ENCODE measurements at regions not wholly inside any gene's neighbourhood (a gene's known extent, or its start where the extent isn't known, plus 50 kb on each side); places are given as distances from the start of the nearest gene placed in this dataset.

DNA sequence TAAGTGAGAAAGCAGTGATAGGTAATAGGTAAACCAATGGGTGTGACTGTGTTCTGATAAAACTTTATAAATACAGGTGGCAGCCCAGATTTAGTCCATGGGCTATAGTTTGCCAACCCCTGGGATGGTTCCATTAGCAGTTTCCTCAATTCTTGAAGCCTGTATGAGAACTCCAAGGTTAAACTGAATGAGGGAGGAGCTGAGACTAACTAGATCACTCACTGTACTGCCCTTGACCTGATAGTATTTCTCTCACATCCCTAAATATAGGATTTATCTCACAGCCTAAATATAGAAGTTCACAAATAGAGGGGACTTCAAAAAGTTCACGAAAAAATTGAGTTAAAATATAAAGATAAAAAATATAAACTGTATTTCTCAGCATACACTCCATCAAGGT lies 439.6 kb upstream of the CCDC196 start:
- ATAC-seq = no peak
- TF ChIP-seq, protein P1, sequence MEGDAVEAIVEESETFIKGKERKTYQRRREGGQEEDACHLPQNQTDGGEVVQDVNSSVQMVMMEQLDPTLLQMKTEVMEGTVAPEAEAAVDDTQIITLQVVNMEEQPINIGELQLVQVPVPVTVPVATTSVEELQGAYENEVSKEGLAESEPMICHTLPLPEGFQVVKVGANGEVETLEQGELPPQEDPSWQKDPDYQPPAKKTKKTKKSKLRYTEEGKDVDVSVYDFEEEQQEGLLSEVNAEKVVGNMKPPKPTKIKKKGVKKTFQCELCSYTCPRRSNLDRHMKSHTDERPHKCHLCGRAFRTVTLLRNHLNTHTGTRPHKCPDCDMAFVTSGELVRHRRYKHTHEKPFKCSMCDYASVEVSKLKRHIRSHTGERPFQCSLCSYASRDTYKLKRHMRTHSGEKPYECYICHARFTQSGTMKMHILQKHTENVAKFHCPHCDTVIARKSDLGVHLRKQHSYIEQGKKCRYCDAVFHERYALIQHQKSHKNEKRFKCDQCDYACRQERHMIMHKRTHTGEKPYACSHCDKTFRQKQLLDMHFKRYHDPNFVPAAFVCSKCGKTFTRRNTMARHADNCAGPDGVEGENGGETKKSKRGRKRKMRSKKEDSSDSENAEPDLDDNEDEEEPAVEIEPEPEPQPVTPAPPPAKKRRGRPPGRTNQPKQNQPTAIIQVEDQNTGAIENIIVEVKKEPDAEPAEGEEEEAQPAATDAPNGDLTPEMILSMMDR (IDR thresholded peaks at IDR 0.05) = no peak
- H3K4me3 ChIP-seq = no peak overlapping the region
- H3K9me3 ChIP-seq = no peaks in the 10 kb centered on the region
- H3K27me3 ChIP-seq = no peaks in the 10 kb centered on the region
- H3K27ac ChIP-seq = no peak overlapping the region
- FAIRE-seq = no peak
- no peak for DNase-seq
- intact Hi-C loops (cut with DNase I) = no loop called here
- H3K36me3 ChIP-seq = no peaks in the 10 kb centered on the region
- WGBS, 2 donors = 39 to 57% methylated on average over 1 of the region's 1 CpG
- no peaks in the 10 kb centered on the region for H3K4me1 ChIP-seq

DNA sequence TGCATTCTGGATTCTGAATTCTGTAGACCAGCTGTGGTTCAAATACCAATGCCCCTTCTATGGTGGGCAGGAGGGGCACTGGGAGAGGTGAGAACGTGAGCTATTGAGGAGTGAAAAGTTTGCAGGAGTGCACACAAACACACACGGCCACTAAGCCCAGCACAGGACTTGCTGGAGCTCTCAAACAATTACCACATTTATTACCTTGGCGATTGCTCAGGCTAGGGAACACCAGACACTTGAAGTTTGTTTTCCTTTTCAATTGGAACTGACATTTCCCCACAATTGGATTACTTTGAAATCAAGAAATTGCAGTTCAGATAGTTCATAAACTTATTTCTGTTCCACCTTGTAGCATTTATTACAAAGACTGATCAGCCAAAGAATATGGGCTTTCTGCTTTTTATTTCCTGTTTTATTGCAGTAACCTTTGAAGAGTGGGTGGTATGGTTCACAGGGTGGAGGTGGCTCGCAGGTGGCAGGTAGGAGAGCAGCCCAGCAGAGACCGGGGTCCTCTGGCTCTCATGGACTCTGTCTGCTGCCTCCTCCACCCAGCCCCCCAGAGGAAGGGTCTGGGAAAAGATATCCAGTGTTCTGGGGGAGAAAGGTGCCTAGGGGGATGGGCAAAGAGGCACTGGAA lies 429.8 kb upstream of the CCDC196 start:
- no peaks in the 10 kb centered on the region for H3K4me1 ChIP-seq
- no peak overlapping the region for H3K27ac ChIP-seq
- WGBS, 2 donors = 56 to 71% methylated on average over 5 of the region's 5 CpGs
- H3K9me3 ChIP-seq = no peaks in the 10 kb centered on the region
- no peaks in the 10 kb centered on the region for H3K36me3 ChIP-seq
- ATAC-seq (no peak), DNase-seq (no peak), FAIRE-seq (no peak)
- TF ChIP-seq, protein P1 (IDR thresholded peaks at IDR 0.05) = no peak
- intact Hi-C loops (cut with DNase I) = no loop called here
- no peaks in the 10 kb centered on the region for H3K27me3 ChIP-seq
- no peak overlapping the region for H3K4me3 ChIP-seq

DNA sequence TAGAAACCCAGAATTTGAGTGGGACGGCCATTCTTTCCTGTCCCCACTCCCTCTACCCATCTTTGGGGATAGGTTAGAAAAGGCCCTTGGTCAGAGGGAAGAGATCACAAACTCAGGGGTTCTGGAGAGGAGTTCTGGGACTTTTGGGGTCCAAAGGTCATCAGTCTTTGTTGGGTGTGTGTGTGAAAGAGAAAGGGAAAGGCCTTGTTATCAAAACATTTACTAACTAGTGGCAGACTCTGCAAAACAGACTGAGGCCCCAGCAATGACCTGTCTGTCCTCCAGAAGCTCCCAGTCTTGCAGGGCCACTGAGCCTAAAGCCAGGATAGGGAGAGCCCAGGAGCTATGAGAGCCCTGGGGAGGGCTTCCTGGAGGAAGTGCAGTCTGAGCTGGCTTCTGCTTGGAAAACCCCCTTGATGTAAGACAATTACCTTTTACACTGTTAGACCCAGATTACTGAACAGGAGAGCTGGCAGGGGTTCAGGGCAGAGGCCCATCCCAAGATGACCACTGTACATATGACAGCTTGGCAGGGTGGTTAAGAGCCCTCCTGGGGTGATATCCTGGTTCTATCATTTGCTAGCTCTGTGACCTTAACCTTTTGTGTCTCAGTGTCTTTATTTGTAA lies 429.1 kb upstream of the CCDC196 start:
- TF ChIP-seq, protein P1 (IDR thresholded peaks at IDR 0.05) = no peak
- Histone ChIP-seq H3K27me3 (no peaks in the 10 kb centered on the region), H3K9me3 (no peaks in the 10 kb centered on the region), H3K27ac (no peak overlapping the region), H3K4me1 (no peaks in the 10 kb centered on the region), H3K4me3 (no peak overlapping the region), H3K36me3 (no peaks in the 10 kb centered on the region)
- no peak for DNase-seq
- 96 to 100% methylated on average over 1 of the region's 1 CpG for WGBS, 2 donors
- intact Hi-C loops (cut with DNase I) = no loop called here
- FAIRE-seq = no peak
- ATAC-seq = no peak

DNA sequence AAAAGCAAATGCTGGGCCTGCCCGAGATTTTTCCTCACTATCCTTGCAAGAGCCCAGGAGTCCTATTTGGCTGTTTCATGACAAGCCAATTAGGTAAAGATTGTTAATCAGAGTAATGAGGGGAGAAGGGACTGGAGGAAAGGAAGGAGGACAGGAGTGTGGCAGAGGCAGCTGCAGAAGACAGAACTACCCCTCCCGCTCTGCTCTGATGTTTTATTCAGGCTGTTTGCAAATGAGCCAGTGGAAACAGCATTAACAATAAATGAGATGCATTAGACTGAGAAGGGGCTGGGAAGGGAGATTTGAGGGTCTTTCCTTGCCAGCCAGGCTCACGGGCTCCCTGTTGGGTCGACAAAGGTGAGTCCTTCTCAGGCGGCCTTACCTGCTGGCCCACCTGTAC lies 421.0 kb upstream of the CCDC196 start:
- intact Hi-C loops (cut with DNase I) = no loop called here
- no peak for DNase-seq
- H3K36me3 ChIP-seq = no peaks in the 10 kb centered on the region
- TF ChIP-seq, protein P1 (IDR thresholded peaks at IDR 0.05) = no peak
- ATAC-seq = no peak
- H3K9me3 ChIP-seq = no peaks in the 10 kb centered on the region
- H3K27me3 ChIP-seq = no peaks in the 10 kb centered on the region
- H3K4me3 ChIP-seq = no peak overlapping the region
- 81 to 88% methylated on average over 5 of the region's 5 CpGs for WGBS, 2 donors
- H3K27ac ChIP-seq = no peak overlapping the region
- no peak for FAIRE-seq
- H3K4me1 ChIP-seq = no peaks in the 10 kb centered on the region

All from pancreas (tissue), 10 donors.